ENCODE measurements at regions not wholly inside any gene's neighbourhood (a gene's known extent, or its start where the extent isn't known, plus 50 kb on each side); places are given as distances from the start of the nearest gene placed in this dataset.
"Not testable (repeated sequence)": the region's sequence is repeated elsewhere in the genome, so short reads cannot be mapped to it uniquely, and the experiment has no call there.

DNA sequence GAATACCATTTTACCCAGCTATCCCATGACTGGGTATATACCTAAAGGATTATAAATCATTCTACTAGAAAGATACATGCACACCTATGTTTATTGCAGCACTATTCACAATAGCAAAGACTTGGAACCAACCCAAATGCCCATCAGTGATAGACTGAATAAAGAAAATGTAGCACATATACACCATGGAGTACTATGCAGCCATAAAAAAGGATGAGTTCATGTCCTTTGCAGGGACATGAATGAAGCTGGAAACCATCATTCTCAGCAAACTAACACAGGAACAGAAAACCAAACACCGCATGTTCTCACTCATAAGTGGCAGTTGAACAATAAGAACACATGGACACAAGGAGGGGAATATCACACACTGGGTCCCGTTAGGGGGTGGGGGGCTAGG, 191.9 kb upstream of the POU5F2 start:
- TF ChIP-seq, protein P1, sequence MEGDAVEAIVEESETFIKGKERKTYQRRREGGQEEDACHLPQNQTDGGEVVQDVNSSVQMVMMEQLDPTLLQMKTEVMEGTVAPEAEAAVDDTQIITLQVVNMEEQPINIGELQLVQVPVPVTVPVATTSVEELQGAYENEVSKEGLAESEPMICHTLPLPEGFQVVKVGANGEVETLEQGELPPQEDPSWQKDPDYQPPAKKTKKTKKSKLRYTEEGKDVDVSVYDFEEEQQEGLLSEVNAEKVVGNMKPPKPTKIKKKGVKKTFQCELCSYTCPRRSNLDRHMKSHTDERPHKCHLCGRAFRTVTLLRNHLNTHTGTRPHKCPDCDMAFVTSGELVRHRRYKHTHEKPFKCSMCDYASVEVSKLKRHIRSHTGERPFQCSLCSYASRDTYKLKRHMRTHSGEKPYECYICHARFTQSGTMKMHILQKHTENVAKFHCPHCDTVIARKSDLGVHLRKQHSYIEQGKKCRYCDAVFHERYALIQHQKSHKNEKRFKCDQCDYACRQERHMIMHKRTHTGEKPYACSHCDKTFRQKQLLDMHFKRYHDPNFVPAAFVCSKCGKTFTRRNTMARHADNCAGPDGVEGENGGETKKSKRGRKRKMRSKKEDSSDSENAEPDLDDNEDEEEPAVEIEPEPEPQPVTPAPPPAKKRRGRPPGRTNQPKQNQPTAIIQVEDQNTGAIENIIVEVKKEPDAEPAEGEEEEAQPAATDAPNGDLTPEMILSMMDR (IDR thresholded peaks at IDR 0.05; ENCODE audit: borderline replicate concordance, extremely low read depth, low read length, poor library complexity, severe bottlenecking) = not testable (repeated sequence)
- not testable (repeated sequence) for TF ChIP-seq EZH2 (IDR thresholded peaks at IDR 0.05; ENCODE audit: borderline replicate concordance, low read depth, low read length, severe bottlenecking)
